ENCODE measurements at regions not wholly inside any gene's neighbourhood (a gene's known extent, or its start where the extent isn't known, plus 50 kb on each side); places are given as distances from the start of the nearest gene placed in this dataset.
A peak's percentile ranks its signal among the peaks of the same experiment; 100 is the strongest.

- Histone ChIP-seq H3K9me3 (no peaks in the 10 kb centered on the region), H3K4me1 (peaks cover 0 to 7% (median 0%) of the 10 kb centered on the region in 3 donors), H3K4me3 (no peak overlapping the region), H3K27me3 (no peaks in the 10 kb centered on the region), H3K27ac (no peak overlapping the region), H3K36me3 (no peaks in the 10 kb centered on the region)
- no peak for DNase-seq
- TF ChIP-seq POLR2A (IDR thresholded peaks at IDR 0.05) (no peak), CTCF (IDR thresholded peaks at IDR 0.05) (no peak)
- intact Hi-C loops (cut with DNase I) = no loop called here
- WGBS, 2 donors = 12 to 38% methylated on average over 1 of the region's 1 CpG
Measured at GRCh38 chr10:10293041-10293440, 724.6 kb upstream of the CELF2 start.

GRCh38 chr10:10293481-10293951 lies 724.2 kb upstream of the CELF2 start:
- intact Hi-C loops (cut with DNase I) = no loop called here
- Histone ChIP-seq H3K27me3 (no peaks in the 10 kb centered on the region), H3K27ac (no peak overlapping the region), H3K4me3 (peak overlapping the region in 1 of 4 donors; percentile 21), H3K4me1 (peaks cover 0 to 7% (median 0%) of the 10 kb centered on the region in 3 donors), H3K9me3 (no peaks in the 10 kb centered on the region), H3K36me3 (no peaks in the 10 kb centered on the region)
- 32 to 36% methylated on average over 7 of the region's 7 CpGs for WGBS, 2 donors
- no peak for DNase-seq
- TF ChIP-seq POLR2A (IDR thresholded peaks at IDR 0.05) = no peak

DNA sequence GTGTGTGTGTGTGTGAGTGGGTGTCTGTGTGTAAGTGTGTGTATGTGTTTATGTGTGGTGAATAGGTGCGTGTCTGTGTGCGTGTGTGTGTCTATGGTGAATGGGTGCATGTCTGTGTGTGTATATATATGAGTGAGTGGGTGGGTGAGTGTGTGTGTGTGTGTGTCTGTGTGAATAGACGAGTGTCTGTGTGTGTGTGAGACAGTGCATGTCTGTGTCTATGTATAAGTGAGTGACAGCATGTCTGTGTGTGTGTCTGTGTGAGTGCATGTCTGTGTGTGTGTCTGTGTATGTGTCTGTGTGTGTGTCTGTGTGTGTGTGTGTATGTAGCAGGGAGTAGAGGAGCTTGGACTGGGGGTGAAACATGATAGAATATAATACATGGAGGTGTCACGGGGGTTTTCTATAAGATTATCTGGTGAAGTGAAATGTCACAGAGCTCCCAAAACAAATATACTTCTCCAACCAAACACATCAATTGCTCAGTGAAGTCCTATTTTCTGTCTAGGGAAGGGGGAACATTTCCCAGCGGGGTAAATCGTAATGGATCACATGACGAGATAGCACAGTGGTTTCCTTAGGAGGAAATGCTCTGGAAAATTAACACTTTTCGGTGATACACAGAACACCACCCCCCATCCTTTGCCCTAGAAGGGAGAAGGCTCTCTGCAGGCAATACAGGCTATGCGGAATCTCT lies 723.3 kb upstream of the CELF2 start:
- Histone ChIP-seq H3K27me3 (no peaks in the 10 kb centered on the region), H3K4me1 (peaks cover 0 to 7% (median 0%) of the 10 kb centered on the region in 3 donors), H3K4me3 (no peak overlapping the region), H3K9me3 (no peaks in the 10 kb centered on the region), H3K36me3 (no peaks in the 10 kb centered on the region), H3K27ac (no peak overlapping the region)
- DNase-seq = no peak
- intact Hi-C loops (cut with DNase I) = no loop called here
- 82 to 89% methylated on average over 9 of the region's 9 CpGs for WGBS, 2 donors
- no peak for TF ChIP-seq CTCF (IDR thresholded peaks at IDR 0.05)

DNA sequence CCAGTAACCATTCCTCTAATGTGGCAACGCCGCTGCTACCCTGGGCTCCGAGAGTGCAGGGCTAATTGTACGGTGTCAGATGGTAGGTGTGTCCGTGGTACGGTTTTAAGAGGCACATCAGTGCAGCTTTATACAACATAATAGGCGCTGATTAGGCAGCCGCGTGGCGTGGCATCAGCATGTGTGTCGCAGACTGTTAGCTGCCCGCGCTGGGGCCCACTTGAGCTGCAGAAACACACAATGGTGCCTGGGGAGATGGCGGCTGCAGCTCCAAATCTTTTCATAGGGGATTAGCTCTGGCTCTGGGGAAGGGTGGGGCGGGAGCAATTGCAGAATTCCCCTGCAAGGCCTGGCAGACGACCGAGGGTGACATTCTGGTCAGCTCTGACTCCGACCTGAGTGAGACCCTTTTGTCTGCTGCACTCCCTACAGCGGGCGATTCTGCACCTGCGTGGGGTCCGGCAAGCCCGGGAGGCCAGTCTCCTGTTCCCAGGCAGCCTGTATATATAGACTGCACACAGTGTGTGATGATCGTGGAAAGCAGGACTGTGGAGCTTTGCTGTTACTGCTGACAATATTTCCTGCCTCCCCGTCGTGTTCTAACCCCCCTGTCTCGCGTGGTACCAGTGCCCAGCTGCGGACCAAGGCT lies 722.7 kb upstream of the CELF2 start:
- Histone ChIP-seq H3K27me3 (no peaks in the 10 kb centered on the region), H3K27ac (no peak overlapping the region), H3K9me3 (no peaks in the 10 kb centered on the region), H3K4me1 (peaks cover 0 to 7% (median 0%) of the 10 kb centered on the region in 3 donors), H3K36me3 (no peaks in the 10 kb centered on the region), H3K4me3 (no peak overlapping the region)
- TF ChIP-seq POLR2A (IDR thresholded peaks at IDR 0.05) = no peak
- TF ChIP-seq CTCF (IDR thresholded peaks at IDR 0.05) = no peak
- intact Hi-C loops (cut with DNase I) = no loop called here
- DNase-seq = no peak
- WGBS, 2 donors = 74 to 79% methylated on average over 24 to 26 of the region's 29 CpGs

DNA sequence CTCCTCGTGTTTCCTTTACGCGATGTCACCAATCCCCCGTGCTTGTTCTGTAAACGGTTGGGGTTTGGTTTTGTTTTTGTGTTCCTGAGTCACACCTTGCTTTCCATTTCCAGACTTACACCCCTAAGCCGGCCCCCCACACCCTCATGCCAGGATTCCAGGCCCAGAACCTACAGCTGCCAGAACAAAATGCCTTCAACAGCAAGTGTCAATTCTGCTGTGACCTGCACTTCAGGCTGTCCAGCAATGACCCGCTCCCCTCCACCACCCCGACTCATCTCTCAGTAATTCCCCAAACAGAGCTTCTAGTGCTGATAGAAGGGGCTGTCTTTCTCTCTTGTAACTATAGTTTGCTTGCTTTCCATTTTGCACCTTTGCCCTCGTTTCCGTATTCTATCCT lies 722.1 kb upstream of the CELF2 start:
- no peaks in the 10 kb centered on the region for H3K9me3 ChIP-seq
- no peak for DNase-seq
- peaks cover 0 to 7% (median 0%) of the 10 kb centered on the region in 3 donors for H3K4me1 ChIP-seq
- no peaks in the 10 kb centered on the region for H3K36me3 ChIP-seq
- TF ChIP-seq POLR2A (IDR thresholded peaks at IDR 0.05) (no peak), CTCF (IDR thresholded peaks at IDR 0.05) (no peak)
- no peak overlapping the region for H3K27ac ChIP-seq
- H3K4me3 ChIP-seq = no peak overlapping the region
- 67 to 76% methylated on average over 9 to 10 of the region's 10 CpGs for WGBS, 2 donors
- no peaks in the 10 kb centered on the region for H3K27me3 ChIP-seq
- intact Hi-C loops (cut with DNase I) = no loop called here

Data from esophagus squamous epithelium (tissue), 5 donors.